GM12874 (cell line): ENCODE measurements at regions not wholly inside any gene's neighbourhood (a gene's known extent, or its start where the extent isn't known, plus 50 kb on each side); places are given as distances from the start of the nearest gene placed in this dataset.

Source experiments
- CTCF ChIP-seq: IDR thresholded peaks from 2 replicates; pipeline ENCODE4 v1.5.1; 2011; ENCODE audit warnings: low read depth, mild to moderate bottlenecking, control low read depth, low read length, moderate library complexity; ENCODE audit not compliant: insufficient read depth

GRCh38 chr20:16930656-16931055, 182.5 kb downstream of the OTOR start:
- no peak for TF ChIP-seq CTCF

GRCh38 chr20:16939051-16939450, 190.9 kb downstream of the OTOR start:
- no peak for TF ChIP-seq CTCF

- no peak for TF ChIP-seq CTCF
These were observed 192.5 kb downstream of the OTOR start for GRCh38 chr20:16940701-16941100.

- no peak for TF ChIP-seq CTCF
These were observed 193.9 kb downstream of the OTOR start for GRCh38 chr20:16942051-16942450.

GRCh38 chr20:16942756-16943155, 194.6 kb downstream of the OTOR start:
- TF ChIP-seq CTCF: no peak

GRCh38 chr20:16944745-16945144, 196.6 kb downstream of the OTOR start:
- no peak for TF ChIP-seq CTCF

- no peak for TF ChIP-seq CTCF
These were observed 197.5 kb downstream of the OTOR start for GRCh38 chr20:16945619-16946018.

- TF ChIP-seq CTCF: no peak
These were observed 197.9 kb downstream of the OTOR start for GRCh38 chr20:16946097-16946496.
